Activated CD8-positive, alpha-beta memory T cell treated with anti-CD3 and anti-CD28 coated beads, Interleukin-2, amount 10 ng/mL, durations not matched to agents 7 days and 5 days (primary cell): ENCODE measurements at regions not wholly inside any gene's neighbourhood (a gene's known extent, or its start where the extent isn't known, plus 50 kb on each side); places are given as distances from the start of the nearest gene placed in this dataset.

ENCODE experiments used
- ATAC-seq: fragments of 150-1000 bp; cut with Tn5 transposase; one replicate; pipeline ENCODE4 v1.10.0; 2021; ENCODE audit warnings: moderate library complexity
- CTCF ChIA-PET: fragments of 350-600 bp; sonication (Branson Sonifier 250); formaldehyde crosslinking; loops from one replicate; lab custom pipeline; 2021; ENCODE audit warnings: antibody characterized with exemption; lab: Charles Lee
- DNase-seq: peaks from one replicate; pipeline ENCODE4 v3.0.0-alpha.2; 2020
- H3K27ac Mint-ChIP-seq: one replicate; pipeline ENCODE4 v1.8.0; 2021; ENCODE audit warnings: mild to moderate bottlenecking, mixed read lengths
- H3K27me3 Mint-ChIP-seq: one replicate; pipeline ENCODE4 v1.8.0; 2021; ENCODE audit warnings: mixed read lengths
- H3K36me3 Mint-ChIP-seq: one replicate; pipeline ENCODE4 v1.8.0; 2021; ENCODE audit warnings: mild to moderate bottlenecking, mixed read lengths
- H3K4me1 Mint-ChIP-seq: one replicate; pipeline ENCODE4 v1.8.0; 2021; ENCODE audit warnings: mixed read lengths
- H3K4me3 Mint-ChIP-seq: one replicate; pipeline ENCODE4 v1.8.0; 2021; ENCODE audit warnings: mild to moderate bottlenecking, moderate library complexity, mixed read lengths
- H3K9me3 Mint-ChIP-seq: one replicate; pipeline ENCODE4 v1.8.0; 2022; ENCODE audit warnings: low read depth, mixed read lengths

- ATAC-seq (no peak), DNase-seq (no peak)
- Mint-ChIP-seq H3K9me3 (no peaks in the 10 kb centered on the region), H3K27me3 (peaks cover 2% of the 10 kb centered on the region), H3K4me3 (no peak overlapping the region), H3K27ac (no peak overlapping the region), H3K4me1 (no peaks in the 10 kb centered on the region), H3K36me3 (no peaks in the 10 kb centered on the region)
- CTCF ChIA-PET, result no interaction called here
Measured at GRCh38 chr22:27028093-27028492, 370.7 kb downstream of the MIAT start.

GRCh38 chr22:27029584-27030130 is 372.3 kb downstream of the MIAT start:
- Mint-ChIP-seq H3K4me3 (no peak overlapping the region), H3K27ac (no peak overlapping the region), H3K9me3 (no peaks in the 10 kb centered on the region), H3K27me3 (no peaks in the 10 kb centered on the region), H3K4me1 (no peaks in the 10 kb centered on the region), H3K36me3 (no peaks in the 10 kb centered on the region)
- CTCF ChIA-PET, result no interaction called here
- DNase-seq (no peak), ATAC-seq (no peak)

GRCh38 chr22:27032091-27032761 is 374.8 kb downstream of the MIAT start:
- Mint-ChIP-seq H3K4me3 (no peak overlapping the region), H3K9me3 (no peaks in the 10 kb centered on the region), H3K27ac (no peak overlapping the region), H3K4me1 (no peaks in the 10 kb centered on the region), H3K27me3 (no peaks in the 10 kb centered on the region), H3K36me3 (no peaks in the 10 kb centered on the region)
- CTCF ChIA-PET, result no interaction called here
- ATAC-seq (no peak), DNase-seq (no peak)

GRCh38 chr22:27041745-27042310 is 384.4 kb downstream of the MIAT start:
- Mint-ChIP-seq H3K27ac (no peak overlapping the region), H3K4me1 (no peaks in the 10 kb centered on the region), H3K27me3 (peaks cover 2% of the 10 kb centered on the region), H3K4me3 (no peak overlapping the region), H3K36me3 (no peaks in the 10 kb centered on the region), H3K9me3 (no peaks in the 10 kb centered on the region)
- CTCF ChIA-PET, result no interaction called here
- ATAC-seq (no peak), DNase-seq (no peak)

- H3K9me3 Mint-ChIP-seq, result no peaks in the 10 kb centered on the region
- H3K36me3 Mint-ChIP-seq, result no peaks in the 10 kb centered on the region
- ATAC-seq (no peak), DNase-seq (no peak)
- no peaks in the 10 kb centered on the region for H3K4me1 Mint-ChIP-seq
- CTCF ChIA-PET, result no interaction called here
- no peak overlapping the region for H3K4me3 Mint-ChIP-seq
- H3K27me3 Mint-ChIP-seq, result peaks cover 2% of the 10 kb centered on the region
- no peak overlapping the region for H3K27ac Mint-ChIP-seq
Measured at GRCh38 chr22:27043262-27043661, 385.9 kb downstream of the MIAT start.

GRCh38 chr22:27045103-27045947 is 387.9 kb downstream of the MIAT start:
- Mint-ChIP-seq H3K9me3 (no peaks in the 10 kb centered on the region), H3K27ac (no peak overlapping the region), H3K36me3 (no peaks in the 10 kb centered on the region), H3K4me3 (no peak overlapping the region), H3K4me1 (no peaks in the 10 kb centered on the region), H3K27me3 (peaks cover 2% of the 10 kb centered on the region)
- DNase-seq (no peak), ATAC-seq (no peak)
- CTCF ChIA-PET, result no interaction called here

GRCh38 chr22:27046086-27046485 is 388.7 kb downstream of the MIAT start:
- CTCF ChIA-PET, result no interaction called here
- no peaks in the 10 kb centered on the region for H3K9me3 Mint-ChIP-seq

GRCh38 chr22:27046603-27047002 is 389.2 kb downstream of the MIAT start:
- Mint-ChIP-seq H3K27me3 (peaks cover 2% of the 10 kb centered on the region), H3K4me1 (no peaks in the 10 kb centered on the region), H3K27ac (no peak overlapping the region), H3K4me3 (no peak overlapping the region), H3K36me3 (no peaks in the 10 kb centered on the region), H3K9me3 (no peaks in the 10 kb centered on the region)
- ATAC-seq (no peak), DNase-seq (no peak)
- CTCF ChIA-PET, result no interaction called here

More at GRCh38 chr22:27046086-27046485, 388.7 kb downstream of the MIAT start:
- DNase-seq (no peak), ATAC-seq (no peak)
- Mint-ChIP-seq H3K4me3 (no peak overlapping the region), H3K36me3 (no peaks in the 10 kb centered on the region), H3K27me3 (peaks cover 2% of the 10 kb centered on the region), H3K4me1 (no peaks in the 10 kb centered on the region), H3K27ac (no peak overlapping the region)

GRCh38 chr22:27050771-27051170 is 393.4 kb downstream of the MIAT start:
- DNase-seq (no peak), ATAC-seq (no peak)
- Mint-ChIP-seq H3K4me1 (no peaks in the 10 kb centered on the region), H3K36me3 (no peaks in the 10 kb centered on the region), H3K27me3 (no peaks in the 10 kb centered on the region), H3K27ac (no peak overlapping the region), H3K9me3 (no peaks in the 10 kb centered on the region), H3K4me3 (no peak overlapping the region)
- CTCF ChIA-PET, result no interaction called here

GRCh38 chr22:27051407-27051806 is 394.0 kb downstream of the MIAT start:
- DNase-seq (no peak), ATAC-seq (no peak)
- H3K4me1 Mint-ChIP-seq, result no peaks in the 10 kb centered on the region
- no peak overlapping the region for H3K4me3 Mint-ChIP-seq
- CTCF ChIA-PET, result no interaction called here
- H3K27me3 Mint-ChIP-seq, result no peaks in the 10 kb centered on the region
- no peak overlapping the region for H3K27ac Mint-ChIP-seq
- no peaks in the 10 kb centered on the region for H3K9me3 Mint-ChIP-seq
- H3K36me3 Mint-ChIP-seq, result no peaks in the 10 kb centered on the region

- no peak overlapping the region for H3K27ac Mint-ChIP-seq
- no peaks in the 10 kb centered on the region for H3K9me3 Mint-ChIP-seq
- CTCF ChIA-PET, result no interaction called here
- H3K4me3 Mint-ChIP-seq, result no peak overlapping the region
- ATAC-seq (no peak), DNase-seq (no peak)
- no peaks in the 10 kb centered on the region for H3K4me1 Mint-ChIP-seq
- H3K36me3 Mint-ChIP-seq, result no peaks in the 10 kb centered on the region
- no peaks in the 10 kb centered on the region for H3K27me3 Mint-ChIP-seq
Measured at GRCh38 chr22:27057717-27058116, 400.3 kb downstream of the MIAT start.

- Mint-ChIP-seq H3K4me3 (no peak overlapping the region), H3K4me1 (no peaks in the 10 kb centered on the region), H3K27me3 (peaks cover 2% of the 10 kb centered on the region), H3K36me3 (no peaks in the 10 kb centered on the region), H3K27ac (no peak overlapping the region), H3K9me3 (no peaks in the 10 kb centered on the region)
- CTCF ChIA-PET, result no interaction called here
- ATAC-seq, result no peak
- no peak for DNase-seq
Measured at GRCh38 chr22:27060190-27060589, 402.8 kb downstream of the MIAT start.

- no peak overlapping the region for H3K4me3 Mint-ChIP-seq
- ATAC-seq (no peak), DNase-seq (no peak)
- peaks cover 2% of the 10 kb centered on the region for H3K4me1 Mint-ChIP-seq
- no peaks in the 10 kb centered on the region for H3K9me3 Mint-ChIP-seq
- H3K27me3 Mint-ChIP-seq, result peaks cover 5% of the 10 kb centered on the region
- no peak overlapping the region for H3K27ac Mint-ChIP-seq
- H3K36me3 Mint-ChIP-seq, result no peaks in the 10 kb centered on the region
- CTCF ChIA-PET, result no interaction called here
Measured at GRCh38 chr22:27062910-27063309, 405.5 kb downstream of the MIAT start.

GRCh38 chr22:27063406-27063805 is 406.0 kb downstream of the MIAT start:
- peaks cover 4% of the 10 kb centered on the region for H3K4me1 Mint-ChIP-seq
- CTCF ChIA-PET, result no interaction called here
- H3K36me3 Mint-ChIP-seq, result no peaks in the 10 kb centered on the region
- H3K27ac Mint-ChIP-seq, result no peak overlapping the region
- no peak for ATAC-seq
- H3K4me3 Mint-ChIP-seq, result no peak overlapping the region
- H3K27me3 Mint-ChIP-seq, result peaks cover 5% of the 10 kb centered on the region
- no peaks in the 10 kb centered on the region for H3K9me3 Mint-ChIP-seq
- DNase-seq, result no peak
